Large intestine (tissue), 3 donors: ENCODE measurements at regions not wholly inside any gene's neighbourhood (a gene's known extent, or its start where the extent isn't known, plus 50 kb on each side); places are given as distances from the start of the nearest gene placed in this dataset.
A peak's percentile ranks its signal among the peaks of the same experiment; 100 is the strongest.

Source experiments
- DNase-seq, 2 donors: peaks; one replicate each; pipeline versions ENCODE4 v3.0.0 to v3.0.0-alpha.2; 2013
- H3K27ac ChIP-seq: one replicate; pipeline ENCODE4 v1.5.1; 2013; ENCODE audit warnings: low read length
- H3K27me3 ChIP-seq: 2 replicates; pipeline ENCODE4 v1.6.1; 2013; ENCODE audit warnings: low read length; ENCODE audit not compliant: control insufficient read depth, insufficient read depth
- H3K36me3 ChIP-seq: 2 replicates; pipeline ENCODE4 v1.6.1; 2013; ENCODE audit warnings: low read length; ENCODE audit not compliant: control insufficient read depth, insufficient read depth
- H3K4me1 ChIP-seq: one replicate; pipeline ENCODE4 v1.6.1; 2013; ENCODE audit warnings: low read length; ENCODE audit not compliant: control insufficient read depth, insufficient read depth
- H3K4me3 ChIP-seq: one replicate; pipeline ENCODE4 v1.5.1; 2013; ENCODE audit warnings: low read length
- H3K9me3 ChIP-seq: one replicate; pipeline ENCODE4 v1.6.1; 2013; ENCODE audit warnings: mild to moderate bottlenecking, low read depth, low read length, moderate library complexity; ENCODE audit not compliant: control insufficient read depth
- WGBS: methylation state at CpG from one replicate; pipeline ENCODE4 v1.1.5; 2013; ENCODE audit warnings: low lambda C conversion rate; ENCODE audit not compliant: insufficient coverage; 5-methylcytosine and 5-hydroxymethylcytosine counted together

- H3K27ac ChIP-seq = no peak overlapping the region
- WGBS = no CpG with 5 or more reads among the region's 2 CpGs
- no peak for DNase-seq
- H3K36me3 ChIP-seq = no peaks in the 10 kb centered on the region
- no peaks in the 10 kb centered on the region for H3K27me3 ChIP-seq
- no peaks in the 10 kb centered on the region for H3K4me1 ChIP-seq
- H3K9me3 ChIP-seq = no peaks in the 10 kb centered on the region
- H3K4me3 ChIP-seq = no peak overlapping the region
These were observed 718.7 kb upstream of the GCFC2 start for GRCh38 chr2:76429374-76429773.

DNA sequence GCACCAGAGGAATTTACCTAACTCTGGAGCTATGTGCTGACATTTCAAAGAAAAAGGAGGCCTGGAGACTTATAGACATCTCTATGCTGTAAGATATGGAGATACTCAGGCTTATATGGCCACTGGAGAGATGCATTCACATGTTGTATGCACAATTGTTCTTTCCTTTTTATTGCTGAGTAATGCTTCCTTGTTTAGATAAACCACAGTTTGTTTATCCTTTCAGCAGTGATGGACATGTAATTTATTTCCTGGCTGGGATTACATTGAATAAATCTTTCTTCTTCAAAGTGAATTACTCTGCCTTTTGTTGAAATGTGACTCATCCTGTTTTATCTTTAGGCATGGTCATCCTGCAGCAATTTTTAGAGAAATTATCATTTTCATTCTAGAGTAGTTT, 716.7 kb upstream of the GCFC2 start:
- Histone ChIP-seq H3K27me3 (no peaks in the 10 kb centered on the region), H3K27ac (no peak overlapping the region), H3K9me3 (no peaks in the 10 kb centered on the region), H3K4me1 (no peaks in the 10 kb centered on the region), H3K36me3 (no peaks in the 10 kb centered on the region), H3K4me3 (no peak overlapping the region)
- no peak for DNase-seq

DNA sequence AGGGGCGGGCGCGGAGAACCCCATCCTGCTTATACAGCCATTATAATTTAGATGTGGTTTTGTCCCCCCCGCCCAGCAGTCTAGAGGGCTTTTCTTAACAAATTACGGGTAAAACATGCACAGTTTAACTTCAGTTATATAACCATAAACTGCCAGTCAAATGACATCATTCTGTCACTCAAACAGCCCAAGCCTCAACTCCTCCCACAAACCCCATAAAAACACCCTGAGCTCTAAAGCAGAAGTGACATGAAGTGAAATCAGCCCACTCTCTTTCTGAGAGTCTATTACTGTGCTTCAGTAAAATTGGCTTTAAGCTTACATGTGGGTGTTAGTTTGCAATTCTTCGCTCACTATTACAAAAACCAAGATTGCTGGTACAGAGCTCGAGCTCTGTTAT, 705.1 kb upstream of the GCFC2 start:
- DNase-seq = no peak
- H3K27ac ChIP-seq = no peak overlapping the region
- H3K27me3 ChIP-seq = no peaks in the 10 kb centered on the region
- no peaks in the 10 kb centered on the region for H3K9me3 ChIP-seq
- 100% methylated on average over 3 of the region's 7 CpGs for WGBS
- H3K4me3 ChIP-seq = no peak overlapping the region
- H3K36me3 ChIP-seq = no peaks in the 10 kb centered on the region
- no peaks in the 10 kb centered on the region for H3K4me1 ChIP-seq

- DNase-seq = peak in 1 of 2 donors; percentile 5
- Histone ChIP-seq H3K27me3 (no peaks in the 10 kb centered on the region), H3K36me3 (no peaks in the 10 kb centered on the region), H3K4me3 (no peak overlapping the region), H3K4me1 (no peaks in the 10 kb centered on the region), H3K27ac (no peak overlapping the region), H3K9me3 (no peaks in the 10 kb centered on the region)
These were observed 702.7 kb upstream of the GCFC2 start for GRCh38 chr2:76413436-76413835.

DNA sequence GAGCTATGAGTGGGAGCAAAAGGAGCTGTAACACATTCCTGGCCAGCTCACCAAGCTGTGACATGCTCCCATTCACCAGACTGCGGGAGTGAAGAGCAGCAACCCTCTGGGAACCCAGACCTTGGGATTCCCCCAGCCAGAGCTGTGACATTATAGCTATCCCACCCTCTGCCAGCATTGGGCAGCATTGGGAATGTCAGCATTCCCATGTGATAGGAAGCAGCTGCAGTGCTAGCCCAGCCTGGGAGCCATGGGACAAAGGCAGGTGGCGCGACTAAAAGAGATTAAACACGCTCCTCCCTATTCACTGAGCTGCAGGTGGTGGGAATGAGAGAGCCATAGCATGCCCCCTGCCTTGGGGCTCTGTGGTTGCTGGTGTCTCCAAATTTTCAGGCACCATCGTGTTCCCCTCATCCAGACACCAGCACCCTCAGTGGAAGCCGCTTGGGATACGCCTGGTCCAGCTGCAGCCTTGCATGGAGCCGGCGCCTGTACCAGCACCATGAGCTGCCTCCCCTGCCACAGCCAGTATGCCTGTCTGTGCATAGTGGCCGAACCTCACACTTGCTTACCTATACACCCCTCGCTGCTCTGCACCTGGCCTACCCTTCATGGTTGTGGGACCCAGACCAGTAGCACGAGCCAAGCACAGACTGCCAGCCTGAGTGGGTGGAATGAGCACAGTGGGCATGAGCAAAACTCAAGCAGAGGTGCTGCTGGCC, 695.6 kb upstream of the GCFC2 start:
- Histone ChIP-seq H3K27me3 (no peaks in the 10 kb centered on the region), H3K36me3 (no peaks in the 10 kb centered on the region), H3K27ac (no peak overlapping the region), H3K9me3 (no peaks in the 10 kb centered on the region), H3K4me3 (no peak overlapping the region), H3K4me1 (no peaks in the 10 kb centered on the region)
- no CpG with 5 or more reads among the region's 12 CpGs for WGBS
- DNase-seq = no peak

- H3K4me3 ChIP-seq = no peak overlapping the region
- no peaks in the 10 kb centered on the region for H3K4me1 ChIP-seq
- H3K27ac ChIP-seq = no peak overlapping the region
- no peaks in the 10 kb centered on the region for H3K9me3 ChIP-seq
- H3K27me3 ChIP-seq = no peaks in the 10 kb centered on the region
- no peaks in the 10 kb centered on the region for H3K36me3 ChIP-seq
- DNase-seq = no peak
These were observed 682.6 kb upstream of the GCFC2 start for GRCh38 chr2:76393356-76393755.

GRCh38 chr2:76391678-76392077, 681.0 kb upstream of the GCFC2 start:
- Histone ChIP-seq H3K4me1 (no peaks in the 10 kb centered on the region), H3K36me3 (no peaks in the 10 kb centered on the region), H3K4me3 (no peak overlapping the region), H3K27ac (no peak overlapping the region), H3K9me3 (no peaks in the 10 kb centered on the region), H3K27me3 (no peaks in the 10 kb centered on the region)
- DNase-seq = peak in 1 of 2 donors; percentile 37
- no CpG with 5 or more reads among the region's 3 CpGs for WGBS

DNA sequence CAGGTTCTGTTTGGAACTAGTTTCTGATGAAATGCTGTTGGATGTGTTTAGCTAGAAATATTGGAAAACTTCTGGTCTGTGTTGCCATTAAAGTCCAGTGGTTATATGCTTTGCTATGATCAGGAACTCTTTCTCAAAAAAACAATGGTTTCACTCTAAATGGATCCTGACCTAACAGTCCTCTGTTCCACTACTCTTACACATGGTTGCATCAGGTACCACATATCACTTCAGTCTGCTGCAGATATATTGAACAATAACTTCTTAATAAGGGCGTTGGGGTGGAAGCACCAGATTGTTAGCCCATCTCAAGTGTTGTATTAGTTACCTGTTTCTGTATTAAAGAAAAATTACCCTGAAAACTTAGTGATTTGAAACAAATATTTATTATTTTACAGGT, 676.6 kb upstream of the GCFC2 start:
- Histone ChIP-seq H3K27me3 (no peaks in the 10 kb centered on the region), H3K4me1 (no peaks in the 10 kb centered on the region), H3K9me3 (no peaks in the 10 kb centered on the region), H3K36me3 (no peaks in the 10 kb centered on the region), H3K4me3 (no peak overlapping the region), H3K27ac (no peak overlapping the region)
- no CpG with 5 or more reads among the region's 1 CpG for WGBS
- DNase-seq = no peak

DNA sequence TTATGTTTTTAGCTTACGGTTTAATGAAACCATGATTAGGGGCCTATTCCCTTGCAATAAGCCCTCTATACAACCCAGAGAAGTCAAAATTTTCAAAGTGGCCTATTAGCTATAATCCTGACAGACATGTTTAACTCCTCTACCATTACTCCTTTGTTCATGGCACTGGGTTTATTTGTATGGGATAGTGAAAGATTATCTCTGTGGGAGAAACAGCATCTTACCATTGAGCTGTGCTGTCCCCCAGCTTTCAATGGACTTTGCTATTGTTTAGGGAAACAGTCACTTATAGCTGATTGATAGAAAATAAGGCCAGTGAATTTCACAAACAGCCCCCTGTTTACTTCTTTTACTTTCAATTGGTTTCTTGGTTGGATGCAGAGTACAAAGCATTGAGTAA, 675.2 kb upstream of the GCFC2 start:
- Histone ChIP-seq H3K36me3 (no peaks in the 10 kb centered on the region), H3K4me3 (no peak overlapping the region), H3K27me3 (no peaks in the 10 kb centered on the region), H3K27ac (no peak overlapping the region), H3K4me1 (no peaks in the 10 kb centered on the region), H3K9me3 (no peaks in the 10 kb centered on the region)
- DNase-seq = no peak
- WGBS = no CpG with 5 or more reads among the region's 1 CpG

DNA sequence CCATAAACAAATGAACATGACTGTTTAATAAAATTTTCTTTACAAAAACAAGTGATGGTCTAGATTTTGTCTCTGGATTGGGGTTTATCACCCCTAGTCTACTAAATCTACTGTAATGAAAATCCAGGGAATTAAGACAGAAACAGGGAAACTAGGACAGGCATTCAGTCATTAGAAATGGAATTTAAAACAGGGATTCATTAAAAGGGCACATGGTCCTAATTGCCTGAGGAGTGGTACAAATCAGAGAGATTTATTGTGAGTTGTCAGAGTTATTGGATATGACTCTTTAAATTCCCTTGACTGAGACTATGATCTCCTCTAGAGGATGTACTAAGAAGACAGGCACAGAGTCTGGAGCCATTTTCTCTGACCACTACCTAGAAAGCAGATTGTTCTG, 670.9 kb upstream of the GCFC2 start:
- H3K27me3 ChIP-seq = no peaks in the 10 kb centered on the region
- H3K4me1 ChIP-seq = no peaks in the 10 kb centered on the region
- no peaks in the 10 kb centered on the region for H3K36me3 ChIP-seq
- no peak for DNase-seq
- H3K27ac ChIP-seq = no peak overlapping the region
- H3K4me3 ChIP-seq = no peak overlapping the region
- no peaks in the 10 kb centered on the region for H3K9me3 ChIP-seq

- no peak overlapping the region for H3K4me3 ChIP-seq
- no peaks in the 10 kb centered on the region for H3K36me3 ChIP-seq
- no peaks in the 10 kb centered on the region for H3K4me1 ChIP-seq
- H3K27me3 ChIP-seq = no peaks in the 10 kb centered on the region
- WGBS = 70% methylated on average over 1 of the region's 1 CpG
- no peaks in the 10 kb centered on the region for H3K9me3 ChIP-seq
- H3K27ac ChIP-seq = no peak overlapping the region
- DNase-seq = no peak
These were observed 667.4 kb upstream of the GCFC2 start for GRCh38 chr2:76378140-76378539.
